GM12865 (cell line): ENCODE measurements at regions not wholly inside any gene's neighbourhood (a gene's known extent, or its start where the extent isn't known, plus 50 kb on each side); places are given as distances from the start of the nearest gene placed in this dataset.
"Not testable (repeated sequence)": the region's sequence is repeated elsewhere in the genome, so short reads cannot be mapped to it uniquely, and the experiment has no call there.

Experiments used
- DNase-seq: peaks from one replicate; pipeline ENCODE4 v3.0.0; 2010; ENCODE audit warnings: low read depth
- H3K4me3 ChIP-seq: 2 replicates; pipeline ENCODE4 v1.5.1; 2011; ENCODE audit warnings: mild to moderate bottlenecking, low read depth, low read length, control low read depth
- TF ChIP-seq, protein P1 (sequence below): IDR thresholded peaks from 2 replicates; pipeline ENCODE4 v1.5.1; 2011; ENCODE audit warnings: low read length, control low read depth, low read depth, inconsistent platforms; ENCODE audit not compliant: insufficient read depth; ENCODE audit errors: missing control alignments

DNA sequence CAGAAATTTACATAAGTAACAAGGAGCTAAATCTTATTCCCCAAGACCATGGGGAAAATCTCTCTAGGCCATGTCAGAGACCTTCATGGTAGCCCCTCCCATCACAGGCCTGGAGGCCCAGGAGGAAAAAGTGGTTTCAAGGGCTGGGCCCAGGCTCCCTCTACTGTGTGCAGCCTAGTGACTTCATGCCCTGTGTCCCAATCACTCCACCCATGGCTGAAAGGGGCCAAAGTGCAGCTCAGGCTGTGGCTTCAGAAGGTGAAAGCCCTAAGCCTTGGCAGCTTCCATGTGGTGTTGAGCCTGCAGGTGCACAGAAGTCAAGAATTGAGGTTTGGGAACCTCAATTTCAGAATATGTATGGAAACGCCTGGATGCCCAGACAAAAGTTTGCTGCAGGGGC, 1612.7 kb upstream of the SLC39A10 start:
- no peak overlapping the region for H3K4me3 ChIP-seq
- DNase-seq, result no peak
- TF ChIP-seq, protein P1, sequence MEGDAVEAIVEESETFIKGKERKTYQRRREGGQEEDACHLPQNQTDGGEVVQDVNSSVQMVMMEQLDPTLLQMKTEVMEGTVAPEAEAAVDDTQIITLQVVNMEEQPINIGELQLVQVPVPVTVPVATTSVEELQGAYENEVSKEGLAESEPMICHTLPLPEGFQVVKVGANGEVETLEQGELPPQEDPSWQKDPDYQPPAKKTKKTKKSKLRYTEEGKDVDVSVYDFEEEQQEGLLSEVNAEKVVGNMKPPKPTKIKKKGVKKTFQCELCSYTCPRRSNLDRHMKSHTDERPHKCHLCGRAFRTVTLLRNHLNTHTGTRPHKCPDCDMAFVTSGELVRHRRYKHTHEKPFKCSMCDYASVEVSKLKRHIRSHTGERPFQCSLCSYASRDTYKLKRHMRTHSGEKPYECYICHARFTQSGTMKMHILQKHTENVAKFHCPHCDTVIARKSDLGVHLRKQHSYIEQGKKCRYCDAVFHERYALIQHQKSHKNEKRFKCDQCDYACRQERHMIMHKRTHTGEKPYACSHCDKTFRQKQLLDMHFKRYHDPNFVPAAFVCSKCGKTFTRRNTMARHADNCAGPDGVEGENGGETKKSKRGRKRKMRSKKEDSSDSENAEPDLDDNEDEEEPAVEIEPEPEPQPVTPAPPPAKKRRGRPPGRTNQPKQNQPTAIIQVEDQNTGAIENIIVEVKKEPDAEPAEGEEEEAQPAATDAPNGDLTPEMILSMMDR, result no peak

DNA sequence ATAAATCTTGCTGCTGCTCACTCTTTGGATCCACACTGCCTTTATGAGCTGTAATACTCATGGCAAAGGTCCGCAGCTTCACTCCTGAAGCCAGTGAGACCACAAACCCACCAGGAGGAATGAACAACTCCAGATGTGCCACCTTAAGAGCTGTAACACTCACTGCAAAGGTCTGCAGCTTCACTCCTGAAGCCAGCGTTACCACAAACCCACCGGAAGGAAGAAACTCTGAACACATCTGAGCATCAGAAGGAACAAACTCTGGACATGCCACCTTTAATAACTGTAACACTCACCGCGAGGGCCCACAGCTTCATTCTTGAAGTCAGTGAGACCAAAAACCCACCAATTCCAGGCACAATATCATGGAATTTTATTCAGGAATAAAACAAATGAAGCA, 1635.9 kb upstream of the SLC39A10 start:
- not testable (repeated sequence) for H3K4me3 ChIP-seq, DNase-seq

DNA sequence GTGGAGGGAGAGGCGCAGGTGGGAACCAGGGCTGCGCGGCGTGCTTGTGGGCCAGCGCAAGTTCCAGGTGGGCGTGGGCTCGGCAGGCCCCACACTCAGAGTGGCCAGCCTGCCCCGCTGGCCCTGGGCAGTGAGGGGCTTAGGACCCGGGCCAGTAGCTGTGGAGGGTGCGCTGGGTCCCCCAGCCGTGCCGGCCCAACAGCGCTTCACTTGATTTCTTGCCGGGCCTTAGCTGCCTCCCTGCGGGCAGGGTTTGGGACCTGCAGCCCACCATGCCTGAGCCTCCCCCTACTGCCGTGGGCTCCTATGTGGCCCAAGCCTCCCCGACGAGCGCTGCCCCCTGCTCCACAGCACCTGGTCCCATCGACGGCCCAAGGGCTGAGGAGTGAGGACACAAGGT, 1636.9 kb upstream of the SLC39A10 start:
- no peak overlapping the region for H3K4me3 ChIP-seq
- TF ChIP-seq, protein P1, result no peak
- DNase-seq, result no peak

DNA sequence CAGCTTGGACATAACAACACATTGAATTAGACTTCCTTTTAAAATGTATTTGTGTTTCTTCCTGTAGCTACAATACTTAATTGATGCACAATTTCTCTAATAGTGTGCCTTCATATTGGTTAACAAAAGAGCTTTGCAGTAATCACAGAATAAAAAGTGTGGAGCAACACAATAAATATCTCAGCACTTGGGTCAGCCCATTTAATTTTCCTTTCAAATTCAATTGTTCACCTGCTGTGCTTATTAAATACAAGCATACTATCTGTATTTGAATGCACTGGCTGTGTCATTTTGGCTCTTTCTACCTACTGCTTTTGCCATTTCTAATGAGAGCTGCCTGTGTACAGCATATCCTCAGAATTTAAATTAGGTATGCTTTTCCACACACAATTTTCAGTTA, 1641.3 kb upstream of the SLC39A10 start:
- no peak overlapping the region for H3K4me3 ChIP-seq
- TF ChIP-seq, protein P1, result no peak
- no peak for DNase-seq

DNA sequence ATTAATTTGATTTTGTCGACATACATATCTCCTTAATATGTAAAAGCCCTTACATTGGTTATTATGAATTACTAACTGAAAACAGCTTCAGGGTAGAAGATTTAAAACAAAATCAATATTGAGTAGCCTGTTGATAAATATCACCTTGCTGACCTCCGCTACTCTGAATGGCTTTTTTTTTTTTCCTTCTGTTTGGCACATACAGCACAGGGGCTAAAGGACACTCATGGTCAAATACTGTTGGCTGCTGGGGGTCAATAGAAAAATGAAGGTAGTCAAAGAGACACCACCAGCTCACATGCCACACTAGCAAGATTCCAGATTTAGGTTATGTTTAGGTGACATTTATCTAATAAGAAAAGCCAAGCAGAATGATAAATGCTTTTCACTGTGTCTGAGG, 1642.4 kb upstream of the SLC39A10 start:
- TF ChIP-seq, protein P1, result no peak
- no peak for DNase-seq
- no peak overlapping the region for H3K4me3 ChIP-seq

DNA sequence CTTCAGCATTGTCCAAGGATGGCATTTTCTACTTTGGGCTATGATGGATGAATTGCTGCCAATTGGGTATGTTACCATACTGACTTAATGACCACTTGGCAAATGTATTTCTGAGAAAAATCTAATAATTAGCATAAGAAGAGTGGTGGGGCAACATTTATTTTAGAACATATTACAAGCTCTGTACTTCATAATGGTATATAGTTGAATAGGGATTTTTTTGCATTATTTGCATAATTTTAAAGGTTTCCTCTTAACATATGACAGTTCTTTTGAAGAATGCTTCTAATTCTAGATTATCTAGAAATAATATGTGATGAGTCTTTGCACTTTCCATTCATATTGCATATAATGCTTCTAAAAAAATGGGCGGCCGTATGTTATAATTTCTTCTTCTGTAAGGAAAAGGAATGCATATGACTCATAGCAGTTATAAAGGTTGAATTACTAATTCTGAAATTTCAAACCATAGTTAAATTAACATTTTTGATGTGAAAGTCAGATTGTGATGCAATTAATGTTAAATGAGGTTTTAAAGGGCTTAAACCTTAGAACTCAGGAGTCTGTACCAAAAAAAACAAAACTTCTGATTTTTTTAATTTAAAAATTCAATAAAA, 1652.3 kb upstream of the SLC39A10 start:
- DNase-seq, result no peak
- no peak overlapping the region for H3K4me3 ChIP-seq
- TF ChIP-seq, protein P1, result no peak

DNA sequence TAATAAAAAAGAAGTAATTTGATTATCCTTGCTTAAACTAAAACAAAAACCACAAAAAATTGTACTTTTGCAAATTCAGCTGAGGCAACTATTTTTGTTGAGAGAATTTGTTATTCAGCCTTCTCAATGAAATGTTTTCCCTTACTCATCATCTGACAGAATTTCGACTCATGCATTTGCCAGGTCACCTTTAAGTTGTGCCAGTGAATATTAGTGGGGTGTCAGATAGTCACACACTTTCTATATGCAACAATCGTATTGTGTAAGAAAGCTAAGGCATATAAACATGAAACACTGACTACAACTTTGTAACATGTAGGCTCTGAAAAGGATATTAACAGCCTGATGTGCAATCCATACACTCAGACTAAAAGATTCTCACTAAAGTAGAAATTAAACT, 1653.1 kb upstream of the SLC39A10 start:
- TF ChIP-seq, protein P1, result no peak
- no peak overlapping the region for H3K4me3 ChIP-seq
- DNase-seq, result no peak
